HepG2 (cell line): ENCODE measurements at regions not wholly inside any gene's neighbourhood (a gene's known extent, or its start where the extent isn't known, plus 50 kb on each side); places are given as distances from the start of the nearest gene placed in this dataset.

Experiments
- CCDC6 ChIP-seq: sonication (generic); formaldehyde crosslinking; IDR thresholded peaks from 2 replicates; pipeline ENCODE4 v1.8.1; 2022; ENCODE audit warnings: mild to moderate bottlenecking, missing genetic modification reagents, moderate library complexity
- ELF4 ChIP-seq: sonication (generic); formaldehyde crosslinking; IDR thresholded peaks from 2 replicates; pipeline ENCODE4 v1.5.0; 2020; ENCODE audit warnings: missing genetic modification reagents, mild to moderate bottlenecking, moderate library complexity, borderline replicate concordance
- KDM3A ChIP-seq: IDR thresholded peaks from 2 replicates; pipeline ENCODE4 v1.6.1; 2018; ENCODE audit warnings: low read depth, missing compliant biosample characterization
- RBM22 ChIP-seq: fragments of 200-400 bp; formaldehyde crosslinking; optimal IDR thresholded peaks from 2 replicates; pipeline ENCODE3; 2017; ENCODE audit warnings: mild to moderate bottlenecking, low read length, moderate library complexity
- SRY ChIP-seq: sonication (generic); formaldehyde crosslinking; IDR thresholded peaks from 2 replicates; pipeline ENCODE4 v1.8.0; 2022; ENCODE audit warnings: mild to moderate bottlenecking, missing genetic modification reagents
- ZNF296 ChIP-seq: sonication (generic); formaldehyde crosslinking; conservative IDR thresholded peaks from 2 replicates; pipeline ENCODE4 v1.5.0; 2020; ENCODE audit warnings: mild to moderate bottlenecking, missing genetic modification reagents
- TF ChIP-seq, protein P1 (sequence below): sonication (generic); formaldehyde crosslinking; IDR thresholded peaks from 2 replicates; pipeline ENCODE4 v1.5.1; 2020; ENCODE audit warnings: mild to moderate bottlenecking, missing genetic modification reagents, moderate library complexity
- TF ChIP-seq, protein P2 (sequence below): IDR thresholded peaks from 2 replicates; pipeline ENCODE4 v1.6.1; 2016; ENCODE audit warnings: missing biosample characterization, missing genetic modification reagents, low read depth
- TF ChIP-seq, protein P3 (sequence below): sonication (generic); formaldehyde crosslinking; IDR thresholded peaks from 2 replicates; pipeline ENCODE4 v1.9.0; 2021; ENCODE audit warnings: missing genetic modification reagents, borderline replicate concordance

DNA sequence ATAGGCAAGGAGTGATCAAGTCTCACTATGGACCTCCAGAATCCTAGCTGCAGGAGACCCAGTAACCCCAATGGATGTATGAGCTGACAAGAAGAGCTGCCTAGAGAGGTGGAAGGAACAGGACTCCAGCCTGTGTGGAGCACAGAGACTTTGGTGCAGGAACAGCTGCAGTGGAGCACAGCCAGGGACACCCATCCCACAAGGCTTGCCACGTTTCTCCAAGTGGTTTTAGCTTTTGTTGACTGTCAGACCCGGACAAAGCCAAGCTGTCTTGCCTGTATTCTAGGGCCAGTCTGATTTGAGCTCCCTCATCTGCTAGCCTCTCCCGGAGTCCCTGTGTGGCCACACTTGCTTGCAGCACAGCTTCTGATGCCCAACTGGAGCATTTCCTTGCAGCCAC, 224.7 kb downstream of the CHRM2 start (continued):
- no peak for TF ChIP-seq CCDC6
- TF ChIP-seq KDM3A (CRISPR knock-in tag) = no peak
- no peak for TF ChIP-seq SRY
- no peak for TF ChIP-seq ZNF296
- TF ChIP-seq, protein P1, sequence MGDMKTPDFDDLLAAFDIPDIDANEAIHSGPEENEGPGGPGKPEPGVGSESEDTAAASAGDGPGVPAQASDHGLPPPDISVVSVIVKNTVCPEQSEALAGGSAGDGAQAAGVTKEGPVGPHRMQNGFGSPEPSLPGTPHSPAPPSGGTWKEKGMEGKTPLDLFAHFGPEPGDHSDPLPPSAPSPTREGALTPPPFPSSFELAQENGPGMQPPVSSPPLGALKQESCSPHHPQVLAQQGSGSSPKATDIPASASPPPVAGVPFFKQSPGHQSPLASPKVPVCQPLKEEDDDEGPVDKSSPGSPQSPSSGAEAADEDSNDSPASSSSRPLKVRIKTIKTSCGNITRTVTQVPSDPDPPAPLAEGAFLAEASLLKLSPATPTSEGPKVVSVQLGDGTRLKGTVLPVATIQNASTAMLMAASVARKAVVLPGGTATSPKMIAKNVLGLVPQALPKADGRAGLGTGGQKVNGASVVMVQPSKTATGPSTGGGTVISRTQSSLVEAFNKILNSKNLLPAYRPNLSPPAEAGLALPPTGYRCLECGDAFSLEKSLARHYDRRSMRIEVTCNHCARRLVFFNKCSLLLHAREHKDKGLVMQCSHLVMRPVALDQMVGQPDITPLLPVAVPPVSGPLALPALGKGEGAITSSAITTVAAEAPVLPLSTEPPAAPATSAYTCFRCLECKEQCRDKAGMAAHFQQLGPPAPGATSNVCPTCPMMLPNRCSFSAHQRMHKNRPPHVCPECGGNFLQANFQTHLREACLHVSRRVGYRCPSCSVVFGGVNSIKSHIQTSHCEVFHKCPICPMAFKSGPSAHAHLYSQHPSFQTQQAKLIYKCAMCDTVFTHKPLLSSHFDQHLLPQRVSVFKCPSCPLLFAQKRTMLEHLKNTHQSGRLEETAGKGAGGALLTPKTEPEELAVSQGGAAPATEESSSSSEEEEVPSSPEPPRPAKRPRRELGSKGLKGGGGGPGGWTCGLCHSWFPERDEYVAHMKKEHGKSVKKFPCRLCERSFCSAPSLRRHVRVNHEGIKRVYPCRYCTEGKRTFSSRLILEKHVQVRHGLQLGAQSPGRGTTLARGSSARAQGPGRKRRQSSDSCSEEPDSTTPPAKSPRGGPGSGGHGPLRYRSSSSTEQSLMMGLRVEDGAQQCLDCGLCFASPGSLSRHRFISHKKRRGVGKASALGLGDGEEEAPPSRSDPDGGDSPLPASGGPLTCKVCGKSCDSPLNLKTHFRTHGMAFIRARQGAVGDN (CRISPR knock-in tag) = no peak
- no peak for TF ChIP-seq ELF4 (CRISPR knock-in tag)
- TF ChIP-seq, protein P2, sequence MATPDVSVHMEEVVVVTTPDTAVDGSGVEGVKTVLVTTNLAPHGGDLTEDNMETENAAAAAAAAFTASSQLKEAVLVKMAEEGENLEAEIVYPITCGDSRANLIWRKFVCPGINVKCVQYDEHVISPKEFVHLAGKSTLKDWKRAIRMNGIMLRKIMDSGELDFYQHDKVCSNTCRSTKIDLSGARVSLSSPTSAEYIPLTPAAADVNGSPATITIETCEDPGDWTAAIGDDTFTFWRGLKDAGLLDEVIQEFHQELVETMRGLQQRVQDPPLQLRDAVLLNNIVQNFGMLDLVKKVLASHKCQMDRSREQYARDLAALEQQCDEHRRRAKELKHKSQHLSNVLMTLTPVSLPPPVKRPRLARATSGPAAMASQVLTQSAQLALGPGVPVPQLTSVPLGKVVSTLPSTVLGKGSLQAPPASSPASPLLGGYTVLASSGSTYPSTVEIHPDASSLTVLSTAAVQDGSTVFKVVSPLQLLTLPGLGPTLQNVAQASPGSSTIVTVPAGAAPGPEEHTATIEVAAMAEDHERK (CRISPR knock-in tag) = no peak
- no peak for TF ChIP-seq RBM22
- TF ChIP-seq, protein P3, sequence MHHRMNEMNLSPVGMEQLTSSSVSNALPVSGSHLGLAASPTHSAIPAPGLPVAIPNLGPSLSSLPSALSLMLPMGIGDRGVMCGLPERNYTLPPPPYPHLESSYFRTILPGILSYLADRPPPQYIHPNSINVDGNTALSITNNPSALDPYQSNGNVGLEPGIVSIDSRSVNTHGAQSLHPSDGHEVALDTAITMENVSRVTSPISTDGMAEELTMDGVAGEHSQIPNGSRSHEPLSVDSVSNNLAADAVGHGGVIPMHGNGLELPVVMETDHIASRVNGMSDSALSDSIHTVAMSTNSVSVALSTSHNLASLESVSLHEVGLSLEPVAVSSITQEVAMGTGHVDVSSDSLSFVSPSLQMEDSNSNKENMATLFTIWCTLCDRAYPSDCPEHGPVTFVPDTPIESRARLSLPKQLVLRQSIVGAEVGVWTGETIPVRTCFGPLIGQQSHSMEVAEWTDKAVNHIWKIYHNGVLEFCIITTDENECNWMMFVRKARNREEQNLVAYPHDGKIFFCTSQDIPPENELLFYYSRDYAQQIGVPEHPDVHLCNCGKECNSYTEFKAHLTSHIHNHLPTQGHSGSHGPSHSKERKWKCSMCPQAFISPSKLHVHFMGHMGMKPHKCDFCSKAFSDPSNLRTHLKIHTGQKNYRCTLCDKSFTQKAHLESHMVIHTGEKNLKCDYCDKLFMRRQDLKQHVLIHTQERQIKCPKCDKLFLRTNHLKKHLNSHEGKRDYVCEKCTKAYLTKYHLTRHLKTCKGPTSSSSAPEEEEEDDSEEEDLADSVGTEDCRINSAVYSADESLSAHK (CRISPR knock-in tag) = no peak
